HCT116 (cell line): ENCODE measurements at regions not wholly inside any gene's neighbourhood (a gene's known extent, or its start where the extent isn't known, plus 50 kb on each side); places are given as distances from the start of the nearest gene placed in this dataset.

Source experiments
- CTCF ChIP-seq, 3 experiments: fragments of 200-600 bp in 1 of 3; sonication (generic) in 1 of 3; IDR thresholded peaks in 2 of 3; conservative IDR thresholded peaks in 1 of 3; 2 replicates each; pipeline ENCODE4 v1.5.1; 2012 to 2017; ENCODE audit warnings: low read depth in 2 of 3, low read length in 2 of 3, antibody characterized with exemption in 1 of 3, borderline replicate concordance in 1 of 3, control low read depth in 1 of 3, mild to moderate bottlenecking in 1 of 3, mixed read lengths in 1 of 3, mixed run types in 1 of 3, moderate library complexity in 1 of 3; ENCODE audit not compliant: insufficient read depth in 1 of 3
- EGR1 ChIP-seq: IDR thresholded peaks from 2 replicates; pipeline ENCODE4 v1.6.1; 2012; ENCODE audit warnings: low read depth
- ELF1 ChIP-seq: IDR thresholded peaks from 2 replicates; pipeline ENCODE4 v1.6.1; 2012; ENCODE audit warnings: low read depth, borderline replicate concordance
- MAX ChIP-seq: IDR thresholded peaks from 2 replicates; pipeline ENCODE4 v1.6.1; 2012
- POLR2A ChIP-seq: IDR thresholded peaks from 2 replicates; pipeline ENCODE4 v1.7.0; 2011; ENCODE audit warnings: borderline replicate concordance; ENCODE audit not compliant: insufficient read depth, insufficient read length; ENCODE audit errors: extremely low read depth
- REST ChIP-seq: IDR thresholded peaks from 2 replicates; pipeline ENCODE4 v1.6.1; 2012; ENCODE audit warnings: low read depth
- SP1 ChIP-seq: IDR thresholded peaks from 2 replicates; pipeline ENCODE4 v1.6.1; 2012; ENCODE audit warnings: low read depth

GRCh38 chr12:91414636-91415035 lies 232.0 kb upstream of the DCN start:
- TF ChIP-seq CTCF (IDR thresholded peaks at IDR 0.05 in 2 of 3, conservative IDR thresholded peaks at IDR 0.05 in 1 of 3; ENCODE audit: borderline replicate concordance in 1 of 3, insufficient read depth in 1 of 3, low read depth in 2 of 3, low read length in 2 of 3), result no peak
- no peak for TF ChIP-seq EGR1
- no peak for TF ChIP-seq SP1
- no peak for TF ChIP-seq REST
- no peak for TF ChIP-seq POLR2A
- no peak for TF ChIP-seq MAX
- no peak for TF ChIP-seq ELF1
